GM12865 (cell line): ENCODE measurements at regions not wholly inside any gene's neighbourhood (a gene's known extent, or its start where the extent isn't known, plus 50 kb on each side); places are given as distances from the start of the nearest gene placed in this dataset.

ENCODE experiments used
- DNase-seq: peaks from one replicate; pipeline ENCODE4 v3.0.0; 2010; ENCODE audit warnings: low read depth
- H3K4me3 ChIP-seq: 2 replicates; pipeline ENCODE4 v1.5.1; 2011; ENCODE audit warnings: mild to moderate bottlenecking, low read depth, low read length, control low read depth
- CTCF ChIP-seq: IDR thresholded peaks from 2 replicates; pipeline ENCODE4 v1.5.1; 2011; ENCODE audit warnings: low read length, control low read depth, low read depth, inconsistent platforms; ENCODE audit not compliant: insufficient read depth; ENCODE audit errors: missing control alignments

GRCh38 chr1:22241250-22241649 lies 98.4 kb upstream of the WNT4 start:
- TF ChIP-seq CTCF, result no peak
- no peak overlapping the region for H3K4me3 ChIP-seq
- no peak for DNase-seq

GRCh38 chr1:22241811-22242210 lies 98.9 kb upstream of the WNT4 start:
- DNase-seq, result no peak
- H3K4me3 ChIP-seq, result no peak overlapping the region
- no peak for TF ChIP-seq CTCF

GRCh38 chr1:22245100-22245650 lies 102.3 kb upstream of the WNT4 start:
- TF ChIP-seq CTCF, result no peak
- H3K4me3 ChIP-seq, result no peak overlapping the region
- no peak for DNase-seq

GRCh38 chr1:22245726-22246125 lies 102.8 kb upstream of the WNT4 start:
- TF ChIP-seq CTCF, result no peak
- no peak for DNase-seq
- H3K4me3 ChIP-seq, result no peak overlapping the region

GRCh38 chr1:22246755-22247480 lies 104.0 kb upstream of the WNT4 start:
- no peak for TF ChIP-seq CTCF
- no peak overlapping the region for H3K4me3 ChIP-seq
- DNase-seq, result no peak

GRCh38 chr1:22247527-22248245 lies 104.8 kb upstream of the WNT4 start:
- TF ChIP-seq CTCF, result no peak
- DNase-seq, result no peak
- H3K4me3 ChIP-seq, result no peak overlapping the region
